ENCODE measurements at regions not wholly inside any gene's neighbourhood (a gene's known extent, or its start where the extent isn't known, plus 50 kb on each side); places are given as distances from the start of the nearest gene placed in this dataset.
"Not testable (repeated sequence)": the region's sequence is repeated elsewhere in the genome, so short reads cannot be mapped to it uniquely, and the experiment has no call there.

DNA sequence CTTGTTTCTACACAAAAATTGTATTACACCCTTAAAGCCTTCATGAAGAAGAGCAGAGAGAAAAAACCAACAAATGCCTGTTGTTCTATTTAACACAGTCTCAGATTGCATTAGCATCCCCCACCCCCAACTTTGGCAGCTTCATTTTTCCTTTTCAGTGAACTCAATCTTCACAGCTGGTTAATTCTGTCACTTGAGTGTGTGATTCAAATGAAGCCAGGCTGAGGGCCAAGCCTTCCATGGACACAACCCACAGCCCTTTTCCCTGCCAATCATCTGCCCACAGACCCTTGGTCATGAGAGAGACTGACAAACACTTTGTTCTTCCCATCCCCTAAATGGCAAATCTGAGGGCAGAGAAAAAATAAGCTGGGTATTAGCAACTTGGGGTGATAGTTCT lies 217.5 kb upstream of the NMUR2 start:
- DNase-seq = no peak

DNA sequence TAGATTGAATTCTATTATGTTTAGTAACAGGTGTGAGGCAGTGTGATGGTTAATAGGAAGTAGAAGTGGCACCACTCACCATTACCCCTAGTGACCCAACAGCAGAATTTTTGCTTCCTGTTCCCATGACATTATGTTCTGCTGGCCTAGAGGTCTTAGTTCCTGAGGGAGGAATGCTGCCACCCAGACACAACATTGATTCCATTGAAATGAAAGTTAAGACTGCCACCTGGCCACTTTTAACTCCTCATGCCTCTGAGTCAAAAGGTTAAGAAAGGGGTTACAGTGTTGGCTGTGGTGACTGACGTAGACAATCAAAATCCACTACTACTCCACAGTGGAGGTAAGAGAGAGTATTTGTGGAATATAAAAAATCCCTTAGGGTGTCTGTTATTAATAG lies 218.9 kb upstream of the NMUR2 start:
- DNase-seq = no peak

DNA sequence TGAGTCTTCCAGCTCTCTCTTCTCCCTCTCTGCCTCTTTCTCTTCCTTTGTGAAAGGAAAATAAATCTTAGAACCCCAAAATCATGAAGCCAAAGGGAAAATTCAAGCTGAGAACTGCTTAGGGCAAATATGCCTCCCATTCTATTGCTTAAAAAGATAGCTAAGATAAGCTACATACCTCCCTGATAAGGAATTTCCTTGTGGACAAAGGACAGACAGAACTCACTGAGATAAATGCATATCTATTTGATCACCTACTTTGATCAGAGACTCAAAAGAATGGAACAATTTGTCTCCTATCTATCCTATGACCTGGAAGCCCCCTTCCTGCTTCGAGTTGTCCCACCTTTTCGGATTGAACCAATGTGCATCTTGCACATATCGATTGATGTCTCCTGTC lies 220.6 kb upstream of the NMUR2 start:
- DNase-seq = no peak

DNA sequence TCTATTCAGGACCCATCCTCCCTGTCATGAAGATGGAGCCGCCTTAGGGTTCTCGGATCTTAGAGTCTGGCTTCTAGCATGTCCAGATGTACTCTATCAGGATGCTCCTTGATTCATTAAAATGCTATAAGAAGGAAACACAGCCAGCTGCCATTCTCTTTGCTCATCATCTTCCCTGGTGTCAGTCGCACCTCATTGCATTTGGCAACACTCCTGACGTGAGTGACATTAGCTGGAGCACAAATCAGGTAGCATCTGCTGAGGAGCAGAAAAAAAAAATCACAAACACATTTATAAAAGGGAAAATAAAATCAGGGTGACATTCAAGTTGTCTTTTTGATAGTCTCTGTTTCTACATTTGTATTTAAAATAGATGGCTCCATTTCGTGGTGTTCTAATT lies 226.1 kb upstream of the NMUR2 start:
- DNase-seq = no peak

DNA sequence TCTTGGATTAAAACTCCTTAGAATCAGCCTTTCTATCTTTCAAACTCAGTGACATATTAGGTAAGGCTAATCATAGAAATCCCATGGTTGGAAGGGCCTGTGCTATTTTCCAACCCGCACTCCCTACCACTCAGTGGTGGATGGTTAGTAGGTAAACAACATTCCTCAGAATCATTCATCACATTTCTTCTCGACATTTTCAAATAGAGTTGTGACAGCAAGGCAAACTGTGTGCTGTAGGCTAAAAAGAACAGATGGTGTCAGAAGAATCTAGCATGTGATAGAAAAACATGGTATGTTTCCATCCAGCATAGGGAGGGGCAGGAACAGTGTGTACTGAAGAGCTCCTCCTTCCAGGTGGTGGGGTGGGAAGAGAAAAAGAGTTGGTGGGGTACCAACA lies 227.3 kb upstream of the NMUR2 start:
- DNase-seq = peak; percentile 95

DNA sequence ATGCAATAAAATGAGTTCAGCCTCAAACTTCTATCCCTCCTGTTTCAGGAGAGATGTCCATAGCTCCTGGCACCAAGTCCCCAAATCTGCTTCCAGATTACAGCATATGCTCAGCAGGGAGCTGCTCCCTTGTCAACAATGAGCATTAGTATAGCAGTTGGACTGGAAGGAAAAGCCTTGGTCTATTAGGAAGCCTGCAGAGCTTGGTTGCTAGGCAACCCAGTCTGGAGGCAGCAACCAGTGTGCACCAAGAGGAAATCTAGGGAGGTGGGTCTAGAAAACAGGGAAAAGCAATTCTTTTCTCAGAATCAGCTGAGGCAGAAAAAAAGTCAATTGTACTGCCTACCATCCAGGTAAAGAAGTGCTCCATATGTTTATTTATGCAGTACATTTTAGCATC lies 229.5 kb upstream of the NMUR2 start:
- no peak for DNase-seq

DNA sequence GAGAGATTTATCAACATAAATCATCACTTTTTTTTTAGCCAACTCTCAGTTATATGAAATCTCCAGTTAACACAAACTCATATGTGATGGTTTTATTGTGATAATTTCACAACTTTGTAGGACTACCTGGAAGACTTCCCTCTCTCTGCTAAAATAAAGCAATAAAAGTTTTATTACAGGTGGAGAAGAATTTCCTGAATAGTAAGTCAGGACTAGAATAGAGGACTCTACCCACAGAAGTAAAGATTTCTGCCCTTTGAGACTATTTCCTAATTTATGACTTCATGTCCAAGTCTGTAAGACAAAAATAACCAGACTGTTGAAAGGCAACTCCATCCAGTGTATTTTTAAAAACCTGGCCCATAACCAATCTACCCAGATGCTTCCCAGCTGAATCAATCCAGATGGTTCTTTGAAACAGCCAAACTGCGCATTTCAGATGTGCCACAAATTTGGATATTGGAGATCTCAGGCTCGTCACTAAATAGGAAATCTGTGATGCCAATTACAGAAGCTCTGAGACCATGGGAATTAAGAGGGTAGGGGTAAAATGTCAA lies 234.0 kb upstream of the NMUR2 start:
- DNase-seq = no peak

DNA sequence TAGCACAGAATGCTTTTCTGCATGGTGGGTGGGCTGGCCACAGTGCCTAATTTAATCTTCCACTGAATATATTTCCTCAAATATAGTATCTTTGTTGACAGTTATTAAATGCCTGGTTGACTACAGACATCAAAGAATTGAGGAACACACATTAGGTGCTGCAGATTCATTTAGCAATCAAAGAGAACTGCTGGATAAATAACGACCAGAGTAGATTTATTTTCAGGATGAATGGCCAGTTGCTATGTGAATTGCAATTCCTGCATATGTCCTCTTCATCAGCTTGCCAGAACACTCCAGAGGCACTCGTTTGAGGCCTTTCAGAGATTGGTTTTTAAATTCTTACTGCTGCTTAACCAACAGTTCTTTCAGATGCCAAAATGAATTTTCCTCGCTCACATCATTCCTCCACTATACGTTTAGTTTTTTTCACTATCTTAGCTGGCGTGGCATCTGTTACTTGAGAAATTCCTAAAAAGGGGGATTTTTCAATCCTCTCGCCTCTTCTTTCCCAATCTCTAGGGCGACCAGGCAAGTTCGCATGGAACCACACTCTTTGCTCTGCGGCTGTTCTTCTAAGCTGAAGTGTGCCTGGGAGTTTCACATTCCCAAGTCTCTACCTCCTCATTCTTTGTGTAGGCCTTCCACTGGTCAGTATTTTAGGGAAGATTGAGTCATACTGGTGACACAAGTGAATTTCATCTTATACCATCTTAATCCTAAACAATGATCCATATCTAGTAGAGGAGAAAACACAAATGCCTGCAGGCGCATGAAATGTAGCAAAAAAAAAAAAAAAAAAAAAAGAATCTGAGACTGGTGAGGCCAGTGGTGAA lies 237.1 kb upstream of the NMUR2 start:
- DNase-seq = no peak

DNA sequence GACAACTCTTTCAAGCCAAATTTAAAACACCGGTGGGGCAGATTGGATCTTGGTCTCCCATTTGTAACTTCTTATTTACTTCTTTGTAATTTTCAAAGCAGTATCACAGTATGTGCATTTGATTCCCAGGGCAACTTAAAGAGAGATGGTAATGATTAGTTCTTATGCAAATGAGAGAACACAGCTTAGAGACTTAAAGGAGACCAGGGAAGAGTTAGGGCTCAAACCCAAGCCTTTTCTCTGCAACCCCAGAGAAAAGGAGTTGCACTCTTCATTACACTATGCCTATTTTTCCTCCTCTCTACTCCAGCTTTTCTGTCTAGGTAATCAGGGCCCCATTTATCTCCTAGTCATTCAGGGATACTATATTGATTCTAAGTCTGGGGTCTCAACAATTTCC lies 237.8 kb upstream of the NMUR2 start:
- DNase-seq = no peak

DNA sequence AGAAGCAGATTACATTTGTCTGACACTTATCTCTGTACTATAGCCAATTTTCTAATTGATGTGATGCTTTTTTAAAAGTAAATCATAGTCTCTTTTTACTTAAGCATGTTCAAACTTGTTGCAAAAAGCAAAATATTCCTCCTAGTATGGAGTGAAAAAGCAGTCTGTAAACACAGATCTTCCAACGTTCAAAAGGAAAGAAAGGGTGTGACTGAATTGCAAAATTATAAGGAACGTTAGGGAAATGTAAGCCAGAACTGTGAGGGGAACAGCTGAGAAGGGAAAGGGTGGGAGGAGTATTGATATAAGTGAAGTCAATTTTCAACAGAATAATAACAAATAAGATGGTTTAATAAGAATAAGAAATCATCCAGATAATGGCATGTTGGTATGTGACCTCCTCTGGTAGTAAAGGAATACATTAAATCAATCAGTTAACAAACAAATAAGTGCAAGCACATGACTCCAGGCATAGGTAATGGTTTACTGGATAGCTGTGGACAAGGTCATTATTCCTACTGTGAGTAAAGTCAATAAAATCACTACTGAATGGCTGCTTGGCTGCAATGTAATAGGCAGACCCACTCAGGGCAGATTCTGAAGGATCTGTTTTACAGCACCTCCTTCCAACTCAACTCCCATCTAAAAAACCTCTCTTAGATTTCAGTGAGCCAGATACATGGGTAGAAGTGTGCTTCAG lies 239.1 kb upstream of the NMUR2 start:
- no peak for DNase-seq

DNA sequence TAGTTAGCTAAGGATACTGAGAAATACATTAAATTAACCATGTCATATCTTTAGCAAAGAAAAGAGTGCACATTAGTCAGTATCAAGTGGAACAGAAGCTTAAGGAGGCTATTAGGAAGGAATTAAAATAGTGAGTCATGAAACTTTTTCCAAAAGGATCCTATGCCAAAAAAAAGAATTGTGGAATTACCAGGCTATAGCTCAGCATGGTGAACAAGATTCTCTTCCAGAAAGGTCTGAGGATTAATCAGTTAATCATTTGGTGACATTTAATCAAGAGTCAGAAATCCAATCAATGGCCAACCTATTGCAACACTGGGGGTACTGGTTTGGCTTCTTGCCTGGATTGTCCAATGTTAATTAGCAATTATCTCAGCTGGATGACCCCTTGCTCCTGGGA lies 244.5 kb upstream of the NMUR2 start:
- no peak for DNase-seq

DNA sequence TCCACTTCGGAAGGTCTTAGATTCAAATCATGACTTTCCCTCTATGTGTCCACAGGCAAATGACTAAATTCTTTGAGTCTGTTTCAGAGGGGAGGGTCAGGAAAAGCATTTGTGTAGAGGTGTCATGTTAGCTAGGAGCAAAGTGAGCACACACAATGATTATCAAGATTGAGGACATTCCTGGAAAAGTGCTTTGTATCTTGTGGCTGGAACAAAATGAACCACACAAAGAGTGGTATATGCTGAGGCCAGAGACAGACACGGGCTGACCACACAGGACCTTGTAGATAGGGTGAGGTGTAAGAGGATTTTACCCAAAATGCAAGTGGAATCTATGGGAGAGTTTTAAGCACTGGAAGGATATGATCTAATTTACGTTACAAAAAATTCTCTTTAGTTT lies 245.3 kb upstream of the NMUR2 start:
- no peak for DNase-seq

DNA sequence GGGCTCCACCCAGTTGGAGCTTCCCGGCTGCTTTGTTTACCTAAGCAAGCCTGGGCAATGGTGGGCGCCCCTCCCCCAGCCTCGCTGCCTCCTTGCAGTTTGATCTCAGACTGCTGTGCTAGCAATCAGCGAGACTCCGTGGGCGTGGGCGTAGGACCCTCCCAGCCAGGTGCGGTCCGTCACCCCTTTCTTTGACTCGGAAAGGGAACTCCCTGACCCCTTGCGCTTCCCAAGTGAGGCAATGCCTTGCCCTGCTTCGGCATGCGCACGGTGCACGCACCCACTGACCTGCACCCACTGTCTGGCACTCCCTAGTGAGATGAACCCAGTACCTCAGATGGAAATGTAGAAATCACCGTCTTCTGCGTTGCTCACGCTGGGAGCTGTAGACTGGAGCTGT lies 254.4 kb upstream of the NMUR2 start:
- not testable (repeated sequence) for DNase-seq

DNA sequence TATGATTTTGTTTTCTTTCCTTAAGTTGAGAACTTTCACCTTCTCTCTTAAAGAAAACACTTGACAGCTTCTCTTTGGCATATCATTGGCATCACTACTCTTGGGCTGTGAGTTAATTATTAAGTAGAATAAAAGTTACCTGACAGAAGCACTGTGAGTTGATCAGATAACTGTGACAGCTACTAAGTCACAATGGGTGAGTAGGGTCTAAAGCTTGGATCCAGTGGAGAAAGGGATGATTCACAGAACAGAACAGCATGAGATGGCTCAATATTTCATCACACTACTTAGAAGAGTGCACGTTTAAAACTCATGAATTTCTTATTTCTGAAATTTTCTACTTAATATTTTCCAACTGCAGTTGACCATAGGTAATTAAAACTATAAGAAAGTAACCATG lies 268.5 kb upstream of the NMUR2 start:
- peak; percentile 37 for DNase-seq

DNA sequence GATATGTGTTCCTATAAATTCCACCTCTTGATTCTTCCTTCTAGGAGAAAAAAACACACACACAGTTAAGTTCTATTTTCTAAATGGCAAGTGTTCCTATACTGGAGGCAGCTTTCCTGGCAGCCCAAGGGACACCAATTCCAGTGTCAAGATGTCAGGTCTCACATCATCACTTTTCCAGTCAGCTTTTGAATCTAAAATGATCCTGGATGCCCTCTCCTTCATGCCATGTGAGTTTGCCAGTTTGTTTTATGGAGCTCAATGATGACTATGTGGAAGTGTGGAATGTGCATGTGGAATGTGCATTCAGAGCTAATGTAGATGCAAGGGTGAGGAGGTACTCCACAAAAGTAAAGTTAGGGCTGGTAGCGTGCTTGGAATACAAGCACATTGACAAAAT lies 269.3 kb upstream of the NMUR2 start:
- DNase-seq = no peak

DNA sequence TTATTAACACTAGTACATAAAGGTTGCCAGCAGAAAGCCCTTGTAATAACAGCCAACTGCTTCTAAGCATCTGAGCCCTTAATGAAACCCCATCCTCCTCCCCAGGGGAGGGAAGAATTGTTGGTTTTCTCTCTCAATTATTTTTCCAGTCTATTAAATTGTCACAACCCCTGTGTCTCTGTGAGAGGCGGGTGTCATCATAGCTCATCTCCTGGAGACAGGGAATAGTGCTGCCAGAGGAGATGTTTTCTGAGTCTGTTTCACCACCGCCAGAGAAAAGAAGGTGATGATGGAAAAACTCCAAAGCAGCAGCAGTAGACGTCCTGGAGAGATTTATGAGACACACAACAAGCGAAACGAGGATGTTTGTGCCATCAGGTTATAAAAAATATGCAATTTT lies 271.1 kb upstream of the NMUR2 start:
- DNase-seq = no peak

DNA sequence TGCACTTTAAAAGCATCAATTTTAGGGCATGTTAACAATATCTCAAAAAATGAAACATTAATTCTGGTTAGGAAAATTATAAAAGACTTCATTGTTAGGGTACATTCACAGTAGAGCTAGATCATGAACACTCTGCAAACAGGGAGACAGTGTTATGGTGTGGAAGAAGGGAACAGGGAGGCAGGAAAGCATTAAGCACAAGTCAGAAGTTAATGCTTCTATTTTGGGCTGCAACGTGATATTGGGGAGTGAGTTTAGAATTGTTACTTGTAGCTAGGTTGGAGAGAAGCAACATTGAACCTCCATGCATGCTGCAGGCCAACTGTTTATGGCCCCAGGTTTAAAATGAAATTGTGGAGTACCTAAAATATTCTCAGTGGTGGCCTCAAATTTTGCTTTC lies 278.1 kb upstream of the NMUR2 start:
- DNase-seq = no peak

DNA sequence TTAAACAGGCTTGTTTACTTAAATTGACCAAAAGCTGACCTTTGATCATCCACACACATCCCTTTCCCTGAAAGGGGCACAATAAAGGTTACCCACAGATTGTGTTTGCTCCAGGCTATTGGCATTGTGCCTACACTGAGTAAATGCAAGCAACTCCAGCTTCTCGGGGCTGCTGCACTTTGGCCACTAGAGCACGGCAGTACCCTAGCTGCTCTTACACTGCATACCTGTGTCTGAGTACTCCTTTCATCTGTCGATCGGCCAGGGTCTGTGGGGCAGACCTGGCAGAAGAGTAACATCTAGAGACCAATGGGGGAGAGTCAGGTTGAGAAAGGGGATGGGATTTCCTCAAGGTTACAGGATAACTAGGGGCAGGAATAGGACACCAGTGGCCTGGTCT lies 281.9 kb upstream of the NMUR2 start:
- DNase-seq = no peak

DNA sequence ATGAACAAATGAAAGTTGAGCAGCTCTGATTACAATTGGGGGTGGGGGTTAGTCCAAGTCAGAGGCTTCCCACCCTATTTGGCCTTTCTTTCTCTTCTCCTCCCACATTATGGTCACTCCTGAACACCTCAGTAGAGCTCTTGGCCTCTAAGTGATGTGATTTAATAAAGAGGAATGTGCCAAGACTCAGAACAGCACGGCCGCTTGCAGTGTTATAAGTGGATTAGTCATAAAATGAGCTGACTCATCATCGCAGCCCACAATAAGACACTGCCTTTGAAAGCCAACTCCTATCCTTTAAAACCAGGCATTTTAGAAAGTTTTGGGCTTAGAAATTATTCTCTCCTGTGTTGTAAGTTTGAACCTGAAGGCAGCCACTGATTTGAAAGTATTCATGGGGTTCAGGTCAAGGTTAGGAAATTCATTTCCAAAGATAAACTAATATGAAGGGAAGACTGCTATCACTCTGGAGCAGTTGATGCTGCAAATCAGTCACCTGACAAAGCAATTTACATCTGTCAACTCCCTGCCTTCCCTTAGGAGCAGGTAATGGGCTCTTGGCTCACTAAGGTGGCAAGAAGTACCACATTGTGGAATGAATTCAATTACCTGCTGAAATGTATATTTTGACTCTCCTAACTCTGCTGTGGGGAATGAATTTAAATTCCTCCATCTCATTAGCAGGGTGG lies 283.6 kb upstream of the NMUR2 start:
- peak; percentile 97 for DNase-seq

DNA sequence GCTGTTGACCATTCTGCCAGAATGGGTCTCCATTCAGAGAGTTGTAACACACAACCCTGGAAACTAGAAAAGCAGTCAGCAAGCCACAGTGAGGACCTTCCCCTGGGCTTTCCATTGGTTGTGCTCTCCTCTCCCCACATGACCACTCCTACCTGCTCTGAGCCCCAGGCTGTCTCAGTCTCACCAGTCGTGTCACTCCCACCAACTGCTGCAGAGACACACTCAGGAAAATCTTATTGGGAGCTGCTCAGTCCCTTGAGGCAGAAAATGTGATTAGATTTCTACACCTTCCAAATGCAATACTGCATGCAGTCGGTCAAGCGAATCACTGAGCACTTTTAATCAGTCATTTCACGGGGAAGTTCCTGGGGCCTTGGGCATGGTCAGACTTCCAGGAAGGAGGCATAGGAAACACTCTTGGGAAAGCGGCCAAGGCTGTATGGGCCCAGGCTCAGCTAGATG lies 284.2 kb upstream of the NMUR2 start:
- peak; percentile 69 for DNase-seq

DNA sequence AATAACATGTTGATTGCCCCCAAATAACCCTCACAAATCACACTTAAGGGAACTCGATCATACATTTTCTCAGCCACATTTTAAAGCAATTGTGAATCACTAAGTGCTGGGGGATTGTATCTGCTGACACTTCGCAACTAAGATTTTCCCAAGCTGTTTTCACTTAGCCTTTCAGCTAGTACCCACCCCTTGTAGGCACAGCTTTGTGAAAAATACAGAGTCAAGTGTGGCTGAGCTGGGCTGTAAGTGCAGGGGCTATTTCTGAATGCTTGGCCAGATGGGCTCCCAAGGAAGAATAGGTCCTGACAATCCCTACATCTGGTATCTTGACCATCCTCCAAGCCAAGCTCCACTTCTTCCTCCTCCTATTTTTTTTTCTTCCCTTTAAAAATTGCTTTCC lies 289.2 kb upstream of the NMUR2 start:
- DNase-seq = no peak

DNA sequence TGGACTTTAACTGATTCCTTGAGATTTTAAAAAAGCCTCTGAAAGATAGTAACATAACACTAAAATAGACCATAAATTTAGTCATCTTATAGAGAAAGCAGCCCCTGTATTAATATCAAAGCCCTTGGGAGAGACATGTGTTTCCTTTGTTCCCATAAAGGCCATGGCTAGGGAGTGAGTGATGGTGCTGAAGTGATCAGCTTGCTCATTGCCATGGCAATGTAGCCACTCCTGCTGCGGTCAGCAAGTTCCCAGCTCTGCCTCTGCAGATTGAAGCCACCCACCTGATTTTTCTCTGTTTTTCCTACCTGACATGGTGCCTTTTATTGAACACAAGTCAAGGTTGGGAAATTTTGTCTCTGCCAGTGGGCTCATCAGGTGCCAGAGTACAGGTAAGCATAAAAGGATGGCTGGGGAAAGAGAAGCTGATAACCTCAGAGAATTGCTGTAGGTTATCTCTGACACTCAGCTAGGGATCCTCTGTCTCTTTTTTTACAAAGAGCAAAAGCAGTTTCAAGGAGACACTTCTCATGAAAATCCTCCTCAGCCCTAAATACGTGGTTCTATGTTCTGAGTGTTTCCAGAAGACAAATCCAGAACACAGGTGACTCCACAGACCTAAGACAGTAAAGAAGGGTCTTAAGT lies 296.3 kb upstream of the NMUR2 start:
- DNase-seq = no peak

DNA sequence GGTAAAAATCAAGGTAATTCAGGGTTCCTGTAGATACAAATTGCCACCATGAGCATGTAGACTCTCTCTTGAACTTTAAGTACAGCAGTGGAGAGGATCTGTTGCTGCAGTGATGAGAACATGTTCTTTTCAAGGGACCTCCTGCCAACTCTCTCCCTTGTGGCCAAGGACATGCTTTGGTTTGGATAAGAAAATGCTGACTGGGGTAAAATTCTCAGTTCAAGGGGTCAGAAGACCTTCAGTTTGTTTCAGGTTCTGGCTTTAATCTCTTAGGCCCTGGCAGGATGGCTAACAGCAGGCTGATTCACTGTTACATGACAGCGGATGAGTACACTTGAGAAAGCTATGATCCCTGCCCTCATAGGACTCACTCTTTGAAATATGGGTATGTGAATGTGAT lies 299.2 kb upstream of the NMUR2 start:
- DNase-seq = no peak
